GM19239 (cell line): ENCODE measurements at regions not wholly inside any gene's neighbourhood (a gene's known extent, or its start where the extent isn't known, plus 50 kb on each side); places are given as distances from the start of the nearest gene placed in this dataset.

Experiments
- DNase-seq: peaks from one replicate; pipeline ENCODE4 v3.0.0; 2011; ENCODE audit warnings: low spot score; ENCODE audit not compliant: insufficient read length
- FAIRE-seq: peaks from 2 replicates; lab custom pipeline; 2011; peaks lifted over from hg19 to GRCh38; lab: Jason Lieb, UNC

GRCh38 chr1:38287036-38287435 lies 240.4 kb upstream of the POU3F1 start:
- FAIRE-seq (no peak), DNase-seq (no peak)

- DNase-seq (no peak), FAIRE-seq (no peak)
Observed at GRCh38 chr1:38285807-38286530, 239.4 kb upstream of the POU3F1 start.

- FAIRE-seq (no peak), DNase-seq (no peak)
Observed at GRCh38 chr1:38284953-38285352, 238.4 kb upstream of the POU3F1 start.

- FAIRE-seq (no peak), DNase-seq (no peak)
Observed at GRCh38 chr1:38283696-38284470, 237.3 kb upstream of the POU3F1 start.

DNA sequence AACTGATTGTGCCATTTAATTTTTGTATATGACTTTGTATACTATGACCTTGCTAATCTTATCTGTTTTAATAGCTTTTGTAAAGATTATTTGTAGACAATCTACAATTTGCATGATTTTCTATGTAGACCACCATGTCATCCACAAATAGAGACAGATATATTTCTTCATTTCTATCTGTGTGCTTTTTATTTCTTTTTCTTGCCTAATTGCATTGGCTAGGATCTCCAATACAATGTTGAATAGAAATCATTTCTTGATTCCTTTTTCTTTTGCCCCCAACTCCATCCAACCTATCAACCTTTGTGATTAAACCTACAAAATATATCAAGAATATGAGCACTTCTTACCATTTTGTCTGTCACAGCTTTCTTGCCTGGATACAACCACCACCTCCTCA lies 232.6 kb upstream of the POU3F1 start:
- no peak for DNase-seq
- no peak for FAIRE-seq

DNA sequence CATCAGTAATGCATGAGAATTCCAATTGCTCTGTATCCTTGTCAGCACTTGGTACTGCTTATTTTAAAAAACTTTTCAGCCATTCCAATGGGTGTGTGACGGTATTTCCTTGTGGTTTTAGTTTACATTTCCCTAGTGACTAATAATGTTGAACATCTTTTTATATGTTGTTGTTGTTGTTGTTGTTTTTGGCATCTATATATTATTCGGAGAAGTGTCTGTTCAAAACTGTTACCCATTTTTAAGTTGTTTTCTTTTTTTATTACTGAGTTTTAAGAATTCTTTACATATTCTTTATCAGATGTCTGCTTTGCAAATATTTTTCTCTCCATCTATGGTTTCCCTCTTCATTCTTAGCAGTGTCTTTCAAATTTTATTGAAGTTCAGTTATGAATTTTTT lies 231.1 kb upstream of the POU3F1 start:
- no peak for DNase-seq
- FAIRE-seq = no peak

GRCh38 chr1:38275960-38276359 lies 229.4 kb upstream of the POU3F1 start:
- DNase-seq (no peak), FAIRE-seq (no peak)

DNA sequence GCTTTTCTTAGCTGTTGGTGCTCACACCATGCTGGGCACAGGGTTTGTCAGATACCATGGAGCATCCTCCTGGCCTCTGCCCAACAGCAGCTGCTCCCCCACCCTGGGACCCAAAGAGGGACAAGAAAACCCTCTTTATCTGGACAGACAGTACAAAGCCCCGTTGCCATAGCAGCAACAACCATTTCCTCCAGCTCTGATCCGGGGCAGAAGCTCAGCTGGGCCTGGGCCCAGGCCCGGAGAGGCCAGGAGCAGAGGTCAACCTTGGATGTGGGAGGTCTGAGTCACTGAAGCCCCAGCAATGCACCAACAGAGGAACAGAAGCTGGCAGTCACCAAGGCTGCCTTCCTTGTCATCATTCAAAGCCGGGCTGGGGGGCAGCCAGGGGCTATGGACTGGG lies 228.4 kb upstream of the POU3F1 start:
- DNase-seq = no peak
- no peak for FAIRE-seq

GRCh38 chr1:38273196-38273804 lies 226.7 kb upstream of the POU3F1 start:
- FAIRE-seq (no peak), DNase-seq (no peak)

DNA sequence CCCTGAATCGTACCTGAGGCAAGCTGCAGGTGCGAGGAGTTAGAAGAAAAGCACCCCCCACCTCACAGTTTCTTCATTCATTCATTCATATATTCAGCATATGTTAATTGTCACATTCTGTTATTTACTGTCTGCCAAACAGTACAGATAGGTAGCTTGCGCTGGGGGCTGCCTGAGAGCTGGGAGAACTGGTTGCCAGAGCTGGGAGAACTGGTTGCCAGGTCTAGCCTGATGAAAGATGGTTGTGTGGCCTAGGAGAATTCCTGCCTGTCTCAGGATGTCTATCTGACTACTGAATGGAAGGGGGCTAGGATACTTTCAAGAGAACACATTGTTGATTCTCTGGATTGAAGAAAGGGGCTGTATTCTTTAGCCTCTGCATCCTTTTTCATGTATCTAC lies 225.9 kb upstream of the POU3F1 start:
- no peak for FAIRE-seq

DNA sequence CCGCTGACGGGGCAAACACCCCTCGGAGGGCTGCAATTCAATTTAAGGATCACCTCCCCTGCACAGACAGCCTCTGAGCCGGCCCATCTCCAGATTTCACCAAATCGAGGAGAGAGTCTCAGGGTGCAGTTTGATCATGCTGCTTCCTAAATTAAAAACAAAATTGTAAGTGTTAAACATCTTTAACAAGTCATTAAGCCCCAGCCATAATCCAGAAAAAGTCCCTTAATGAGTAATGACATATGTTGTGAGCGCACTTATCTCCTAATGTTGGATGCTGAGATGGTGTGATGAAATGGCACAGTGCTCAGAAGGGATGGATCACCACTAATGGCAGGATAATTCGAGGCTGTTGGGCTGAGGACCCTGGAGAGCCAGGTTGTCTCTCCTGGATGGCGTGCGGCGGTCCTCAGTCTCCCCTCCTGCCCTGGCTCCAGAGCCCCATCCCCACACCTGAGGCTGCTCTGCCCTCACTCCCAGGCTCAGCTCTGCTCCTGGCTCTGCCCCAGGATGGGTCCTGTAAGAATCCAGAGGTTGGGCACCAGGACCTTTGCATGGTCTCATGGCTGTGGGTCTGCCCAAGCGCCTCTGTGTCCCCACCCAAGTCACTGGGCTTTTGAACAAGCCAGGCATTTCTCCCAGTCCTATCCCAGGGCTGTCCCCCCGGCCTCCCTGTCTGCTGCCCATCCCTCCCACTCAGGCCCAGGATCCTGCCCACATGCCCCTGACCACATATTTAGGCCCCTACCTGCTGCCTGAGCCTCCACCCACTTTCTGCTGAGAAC lies 224.4 kb upstream of the POU3F1 start:
- FAIRE-seq = no peak
- no peak for DNase-seq

More for the DNA sequence above, 225.9 kb upstream of the POU3F1 start:
- DNase-seq = no peak

DNA sequence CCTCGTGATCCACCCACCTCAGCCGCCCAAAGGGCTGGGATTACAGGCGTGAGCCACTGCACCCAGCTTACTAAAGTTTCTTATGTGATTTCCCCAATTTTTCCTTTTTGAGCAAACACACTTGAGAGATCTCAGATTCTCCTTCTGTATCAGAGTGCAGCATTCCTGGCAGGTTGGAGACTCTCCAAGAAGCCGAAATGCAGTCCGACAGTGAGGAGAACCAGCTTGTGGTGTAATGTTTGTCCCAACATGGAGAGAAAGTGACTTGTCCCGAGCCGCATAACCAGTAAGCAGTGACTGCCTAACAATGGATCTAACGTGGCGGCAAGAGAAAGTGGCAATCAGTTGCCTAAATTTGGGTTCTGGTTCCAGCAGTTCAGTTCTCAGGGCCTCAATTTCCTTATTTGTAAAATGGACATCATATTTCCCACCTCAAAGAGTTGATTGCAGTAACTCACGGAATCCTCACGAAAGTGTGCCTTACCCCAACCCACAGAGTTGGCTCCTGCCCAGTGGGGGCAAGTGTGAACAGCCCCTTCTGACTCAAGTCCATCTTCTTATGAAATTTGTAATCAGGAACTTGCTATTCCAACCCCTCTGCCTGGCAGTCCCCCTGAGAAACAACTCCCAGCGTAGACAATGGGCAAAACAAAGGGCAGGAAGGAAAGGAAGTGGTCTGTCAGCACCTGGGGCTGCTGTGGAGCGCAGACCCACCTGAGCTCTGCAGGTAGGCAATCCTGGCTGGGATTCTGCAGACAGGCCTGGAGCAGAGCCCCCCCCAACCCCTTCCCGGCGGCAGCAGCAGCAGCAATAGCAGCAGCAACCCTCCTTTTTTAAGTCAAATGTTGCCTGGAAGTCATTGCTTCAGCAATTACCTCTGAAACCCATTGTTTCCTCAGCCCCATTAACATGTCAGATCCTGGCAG lies 223.6 kb upstream of the POU3F1 start:
- DNase-seq (no peak), FAIRE-seq (no peak)

DNA sequence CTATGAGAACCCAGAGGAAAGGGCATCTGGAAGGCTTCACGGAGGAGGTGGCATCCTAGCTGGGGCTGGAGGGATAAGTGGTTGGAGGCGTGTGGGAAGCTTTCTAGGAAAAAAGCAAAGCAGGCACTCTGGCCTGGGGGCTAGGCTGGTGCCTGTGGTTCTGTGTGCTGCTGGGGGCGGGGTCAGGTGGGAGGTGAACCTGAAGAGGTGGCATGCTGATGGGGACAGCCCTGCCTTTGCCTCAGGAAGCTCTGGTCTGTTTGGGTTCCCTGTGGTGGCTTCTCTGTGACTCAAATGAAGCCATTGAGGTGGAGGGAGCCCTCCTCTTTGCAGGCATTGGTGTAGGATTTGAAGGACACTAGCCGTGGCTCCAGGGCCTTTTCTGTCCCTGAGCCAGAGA lies 221.6 kb upstream of the POU3F1 start:
- no peak for DNase-seq
- FAIRE-seq = no peak

GRCh38 chr1:38267037-38268036 lies 220.7 kb upstream of the POU3F1 start:
- FAIRE-seq = no peak

DNA sequence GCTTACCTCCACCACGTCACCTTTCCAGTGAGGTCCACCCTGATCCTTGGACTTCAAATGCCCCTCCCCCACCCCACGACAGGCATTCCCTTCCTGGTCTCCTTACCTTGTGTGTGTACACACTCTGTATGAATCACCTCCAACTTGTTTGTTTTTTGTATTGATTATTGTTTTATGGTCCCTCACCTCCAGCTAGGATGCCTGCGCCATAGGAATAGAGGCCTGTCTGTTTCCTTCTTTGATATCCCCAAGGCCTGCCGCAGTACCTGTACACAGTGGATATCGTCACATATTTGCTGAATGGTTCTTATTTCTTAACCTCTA lies 219.6 kb upstream of the POU3F1 start:
- DNase-seq = no peak
- FAIRE-seq = no peak

More at GRCh38 chr1:38267037-38268036, 220.7 kb upstream of the POU3F1 start:
- DNase-seq = no peak

DNA sequence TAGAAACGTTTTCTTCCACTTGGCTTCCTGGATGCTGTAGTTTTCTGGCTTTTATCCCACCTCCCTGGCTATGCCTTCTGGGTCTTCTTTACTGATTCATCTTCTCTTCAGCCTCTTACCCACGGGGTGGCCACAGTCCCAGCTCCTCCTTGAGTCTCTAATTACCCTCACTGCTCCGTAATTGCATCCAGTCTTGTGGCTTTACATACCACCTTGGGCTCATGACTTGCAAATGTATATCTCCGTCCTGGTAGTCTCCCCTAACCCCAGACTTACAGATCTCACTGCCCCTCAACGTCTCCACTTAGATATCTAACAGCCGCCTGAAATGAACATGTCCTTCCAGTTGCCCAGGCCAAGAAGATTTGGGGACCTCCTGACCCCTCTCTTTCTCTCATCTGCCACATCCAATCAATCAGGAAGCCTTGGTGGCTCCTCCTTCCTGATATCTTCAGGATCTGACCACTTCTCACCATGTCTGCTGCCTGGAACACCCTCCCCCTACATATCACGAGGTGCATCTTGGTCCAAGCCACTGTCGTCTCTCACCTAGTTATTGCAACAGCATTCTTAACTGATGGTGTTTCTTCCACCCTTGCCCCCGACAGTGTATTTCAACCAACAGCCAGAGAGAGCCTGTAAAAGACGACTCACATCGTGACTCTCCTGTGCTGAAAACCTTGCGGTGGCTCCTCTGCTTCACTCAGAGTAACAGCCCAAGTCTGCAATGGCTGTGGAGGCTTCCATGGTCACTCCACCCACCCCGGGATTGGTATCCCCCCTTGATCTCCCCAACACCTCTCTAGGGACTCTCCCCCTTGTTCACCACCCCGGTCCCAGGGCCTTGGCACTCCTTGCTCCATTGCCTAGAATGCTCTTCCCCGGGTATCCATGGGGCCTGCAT lies 219.0 kb upstream of the POU3F1 start:
- DNase-seq (no peak), FAIRE-seq (no peak)

DNA sequence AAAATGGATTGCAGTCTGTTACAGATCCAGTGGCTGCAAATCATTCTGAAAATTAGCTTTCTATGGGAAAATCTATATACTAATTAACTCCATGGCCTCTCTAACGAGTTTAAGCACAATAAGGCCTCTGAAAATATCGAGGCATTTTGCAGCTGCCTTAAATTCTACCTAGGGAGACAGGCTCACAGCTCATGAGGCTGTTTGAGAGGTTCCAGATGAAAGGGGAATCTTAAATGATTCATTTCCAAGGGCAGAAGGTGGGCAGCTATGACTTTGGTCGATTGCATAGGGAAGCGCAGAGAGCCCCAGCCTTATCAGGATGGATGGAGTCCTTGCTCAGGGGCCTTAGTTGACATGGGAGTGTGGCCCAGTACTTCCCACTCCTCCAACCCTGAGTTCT lies 216.8 kb upstream of the POU3F1 start:
- FAIRE-seq = no peak
- no peak for DNase-seq
